HCT116 (cell line): ENCODE measurements at regions not wholly inside any gene's neighbourhood (a gene's known extent, or its start where the extent isn't known, plus 50 kb on each side); places are given as distances from the start of the nearest gene placed in this dataset.

Experiments
- ATAC-seq: fragments of 200-7000 bp; cut with Tn5 transposase; 2 replicates; pipeline ENCODE4 v1.9.1; 2020; ENCODE audit warnings: mild to moderate bottlenecking, moderate library complexity
- BruUV-seq: library from RNA; stranded (reverse); fragments of 400-500 nt; replicated peaks from 2 replicates; lab custom pipeline; 2021; lab: Mats Ljungman, UMichigan
- CTCF ChIA-PET: fragments of 300-600 bp; sonication (Branson Sonifier 250); formaldehyde crosslinking; loops from one replicate; lab custom pipeline; 2021; ENCODE audit warnings: antibody characterized with exemption; lab: Charles Lee
- POLR2A ChIA-PET: fragments of 300-600, 350-600 bp; sonication (Branson Sonifier 250); formaldehyde crosslinking; loops from one replicate; lab custom pipeline; 2021; ENCODE audit warnings: antibody characterized with exemption; lab: Charles Lee
- RAD21 ChIA-PET, 2 experiments: fragments of 300-600 bp; sonication (Branson Sonifier 250); formaldehyde crosslinking; loops; one replicate each; lab custom pipeline; 2023; ENCODE audit warnings: low total read pairs in 2 of 2; ENCODE audit not compliant: uncharacterized antibody in 2 of 2, unreplicated experiment in 2 of 2, low non-redundant PET in 1 of 2; lab: Charles Lee
- DNase-seq: peaks from one replicate; pipeline ENCODE4 v3.0.0-alpha.2; 2010; ENCODE audit warnings: low read depth, low spot score
- H2AFZ ChIP-seq: fragments of 200-600 bp; shearing (Covaris generic), sonication (generic); 2 replicates; pipeline ENCODE4 v1.6.1; 2017; ENCODE audit warnings: low read depth, mixed run types, mixed read lengths, antibody characterized with exemption, low read length; ENCODE audit not compliant: poor library complexity, severe bottlenecking
- H3K27ac ChIP-seq: 2 replicates; pipeline ENCODE4 v1.5.1; 2012; ENCODE audit warnings: low read depth, low read length
- H3K27me3 ChIP-seq: fragments of 200-600 bp; sonication (generic); 2 replicates; pipeline ENCODE4 v1.6.1; 2016; ENCODE audit warnings: mixed run types, low read length, mixed read lengths; ENCODE audit not compliant: insufficient read depth
- H3K36me3 ChIP-seq, 2 experiments: fragments of 200-500 bp in 1 of 2; fragments of 200-600 bp in 1 of 2; sonication (Bioruptor generic) in 1 of 2; sonication (generic) in 1 of 2; 2 replicates each; pipeline versions ENCODE4 v1.5.1 to v1.6.1; 2014 to 2016; ENCODE audit warnings: low read length in 2 of 2, inconsistent platforms in 1 of 2, mixed read lengths in 1 of 2, mixed run types in 1 of 2; ENCODE audit not compliant: insufficient read depth in 2 of 2, control insufficient read depth in 1 of 2
- H3K4me1 ChIP-seq, 2 experiments: fragments of 200-600 bp in 1 of 2; sonication (generic) in 1 of 2; 2 replicates each; pipeline versions ENCODE4 v1.5.1 to v1.6.1; 2012 to 2017; ENCODE audit warnings: low read length in 2 of 2, inconsistent platforms in 1 of 2, mild to moderate bottlenecking in 1 of 2, mixed read lengths in 1 of 2, mixed run types in 1 of 2, moderate library complexity in 1 of 2; ENCODE audit not compliant: insufficient read depth in 2 of 2, control insufficient read depth in 1 of 2
- H3K4me2 ChIP-seq: fragments of 200-600 bp; sonication (generic); 2 replicates; pipeline ENCODE4 v1.6.1; 2017; ENCODE audit warnings: mixed run types, low read length, mixed read lengths
- H3K4me3 ChIP-seq, 2 experiments: fragments of 200-600 bp in 1 of 2; sonication (generic) in 1 of 2; replicated peaks in 1 of 2; 2 replicates each; pipeline ENCODE4 v1.5.1; 2011 to 2016; ENCODE audit warnings: low read length in 2 of 2, control low read depth in 1 of 2, low read depth in 1 of 2, mild to moderate bottlenecking in 1 of 2, mixed read lengths in 1 of 2, mixed run types in 1 of 2
- H3K79me2 ChIP-seq: fragments of 200-600 bp; sonication (generic); 2 replicates; pipeline ENCODE4 v1.6.1; 2017; ENCODE audit warnings: mild to moderate bottlenecking, mixed run types, low read length, moderate library complexity, mixed read lengths; ENCODE audit not compliant: insufficient read depth
- H3K9ac ChIP-seq: fragments of 200-600 bp; sonication (generic); 2 replicates; pipeline ENCODE4 v1.6.1; 2016; ENCODE audit warnings: low read length, mixed read lengths
- H3K9me2 ChIP-seq: fragments of 200-600 bp; sonication (generic), shearing (Covaris generic); 2 replicates; pipeline ENCODE4 v1.6.1; 2017; ENCODE audit warnings: mixed run types, mild to moderate bottlenecking, moderate library complexity; ENCODE audit not compliant: insufficient read depth
- H3K9me3 ChIP-seq, 2 experiments: fragments of 200-500 bp in 1 of 2; fragments of 200-600 bp in 1 of 2; sonication (Bioruptor generic) in 1 of 2; sonication (generic) in 1 of 2; 2 replicates each; pipeline ENCODE4 v1.6.1; 2014 to 2017; ENCODE audit warnings: low read length in 2 of 2, mixed read lengths in 2 of 2, inconsistent platforms in 1 of 2, low read depth in 1 of 2, mild to moderate bottlenecking in 1 of 2, mixed run types in 1 of 2, moderate library complexity in 1 of 2; ENCODE audit not compliant: control insufficient read depth in 1 of 2, insufficient read depth in 1 of 2
- H4K20me1 ChIP-seq: fragments of 200-600 bp; sonication (generic), shearing (Covaris generic); 2 replicates; pipeline ENCODE4 v1.6.1; 2017; ENCODE audit warnings: mixed run types, mild to moderate bottlenecking, moderate library complexity; ENCODE audit not compliant: insufficient read depth
- ELF1 ChIP-seq: IDR thresholded peaks from 2 replicates; pipeline ENCODE4 v1.6.1; 2012; ENCODE audit warnings: low read depth, borderline replicate concordance
- EZH2phosphoT487 ChIP-seq: fragments of 200-600 bp; IDR thresholded peaks from 2 replicates; pipeline ENCODE4 v1.6.1; 2018; ENCODE audit warnings: antibody characterized with exemption, borderline replicate concordance
- FOSL1 ChIP-seq: IDR thresholded peaks from 2 replicates; pipeline ENCODE4 v1.6.1; 2012; ENCODE audit warnings: low read depth
- POLR2A ChIP-seq: IDR thresholded peaks from 2 replicates; pipeline ENCODE4 v1.7.0; 2011; ENCODE audit warnings: borderline replicate concordance; ENCODE audit not compliant: insufficient read depth, insufficient read length; ENCODE audit errors: extremely low read depth
- POLR2AphosphoS5 ChIP-seq: IDR thresholded peaks from 2 replicates; pipeline ENCODE4 v1.6.1; 2011; ENCODE audit warnings: mild to moderate bottlenecking, low read depth, low read length, moderate library complexity
- SIN3A ChIP-seq: IDR thresholded peaks from 2 replicates; pipeline ENCODE4 v1.6.1; 2012; ENCODE audit warnings: low read depth
- ZNF274 ChIP-seq: fragments of 200-500 bp; sonication (Bioruptor generic); IDR thresholded peaks from 2 replicates; pipeline ENCODE4 v1.6.1; 2014; ENCODE audit warnings: mild to moderate bottlenecking, low read depth, low read length, inconsistent platforms
- intact Hi-C: fragments of 100-400 bp; cut with micrococcal nuclease; formaldehyde crosslinking; loops from 2 replicates; pipeline ENCODE4 v1.10.0; 2022
- TF ChIP-seq, protein P1 (sequence below): IDR thresholded peaks from 2 replicates; pipeline ENCODE4 v1.6.1; 2012
- TF ChIP-seq, protein P2 (sequence below): IDR thresholded peaks from 2 replicates; pipeline ENCODE4 v1.6.1; 2012

DNA sequence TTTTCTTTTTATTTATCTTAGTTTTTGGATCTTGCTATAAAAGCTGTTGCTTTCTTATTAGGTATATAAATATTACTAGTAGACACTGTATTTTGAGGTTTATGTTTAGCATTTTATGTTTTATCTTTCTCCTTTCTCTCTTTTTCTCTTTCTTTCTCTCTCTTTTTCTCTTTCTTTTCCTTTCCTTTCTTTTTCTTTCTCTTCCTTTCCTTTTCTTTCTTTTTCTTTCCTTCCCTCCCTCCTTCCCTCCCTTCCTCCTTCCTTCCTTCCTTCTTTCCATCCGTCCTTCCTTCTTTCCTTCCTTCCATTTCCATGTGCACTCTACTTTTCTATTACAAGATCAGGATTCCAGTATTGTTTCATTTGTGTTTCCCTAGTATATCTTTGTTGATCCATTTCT, 814.8 kb downstream of the KCNJ3 start:
- intact Hi-C loops, result no loop called here
- no peak for DNase-seq
- CTCF ChIA-PET, result no interaction called here
- Histone ChIP-seq H3K36me3 (no peaks in the 10 kb centered on the region), H3K27ac (no peak overlapping the region), H3K4me3 (no peak overlapping the region), H3K9me3 (no peaks in the 10 kb centered on the region), H3K4me2 (no peak overlapping the region), H3K79me2 (no peaks in the 10 kb centered on the region), H3K9ac (no peak overlapping the region), H3K27me3 (no peaks in the 10 kb centered on the region), H2AFZ (no peak overlapping the region), H3K9me2 (no peaks in the 10 kb centered on the region), H3K4me1 (no peaks in the 10 kb centered on the region), H4K20me1 (no peaks in the 10 kb centered on the region)
- RAD21 ChIA-PET, result no interaction called here
- no TSS peak for BruUV-seq
- no peak for ATAC-seq
- POLR2A ChIA-PET, result no interaction called here
- no peak for TF ChIP-seq ELF1
- no peak for TF ChIP-seq SIN3A
- no peak for TF ChIP-seq POLR2A
- no peak for TF ChIP-seq FOSL1
- TF ChIP-seq EZH2phosphoT487, result no peak
- TF ChIP-seq ZNF274, result no peak

DNA sequence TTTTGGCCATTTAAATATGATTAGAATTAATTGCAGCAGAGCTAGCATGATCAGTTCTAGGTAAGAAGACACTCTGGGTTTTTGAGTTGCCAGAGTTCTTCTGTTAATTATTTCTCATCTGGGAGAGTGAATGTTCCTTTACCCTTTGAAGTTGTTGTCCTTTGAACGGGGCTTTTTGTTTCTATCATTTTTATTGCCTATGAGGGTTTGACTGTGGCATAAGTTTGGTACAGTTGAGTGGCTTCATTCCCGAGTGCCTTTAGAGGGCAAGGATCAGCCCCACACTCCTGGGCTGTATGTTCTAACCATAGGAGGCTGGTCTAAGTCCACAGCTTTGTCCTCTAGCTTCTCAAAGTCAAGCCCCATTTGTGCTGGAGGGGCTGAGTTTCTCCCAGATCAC, 804.3 kb downstream of the KCNJ3 start:
- RAD21 ChIA-PET, result no interaction called here
- H3K27me3 ChIP-seq, result no peaks in the 10 kb centered on the region
- H3K9ac ChIP-seq, result no peak overlapping the region
- no peak overlapping the region for H3K27ac ChIP-seq
- H3K9me3 ChIP-seq, result peaks cover 0 to 4% of the 10 kb centered on the region in 2 experiments; a peak in 1 of 4 replicates
- DNase-seq (no peak), ATAC-seq (no peak)
- H2AFZ ChIP-seq, result no peak overlapping the region
- no TSS peak for BruUV-seq
- H3K36me3 ChIP-seq, result no peaks in the 10 kb centered on the region
- TF ChIP-seq EZH2phosphoT487 (no peak), POLR2A (no peak), FOSL1 (no peak), POLR2AphosphoS5 (no peak)
- TF ChIP-seq, protein P1, sequence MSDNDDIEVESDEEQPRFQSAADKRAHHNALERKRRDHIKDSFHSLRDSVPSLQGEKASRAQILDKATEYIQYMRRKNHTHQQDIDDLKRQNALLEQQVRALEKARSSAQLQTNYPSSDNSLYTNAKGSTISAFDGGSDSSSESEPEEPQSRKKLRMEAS, result no peak
- TF ChIP-seq, protein P2, sequence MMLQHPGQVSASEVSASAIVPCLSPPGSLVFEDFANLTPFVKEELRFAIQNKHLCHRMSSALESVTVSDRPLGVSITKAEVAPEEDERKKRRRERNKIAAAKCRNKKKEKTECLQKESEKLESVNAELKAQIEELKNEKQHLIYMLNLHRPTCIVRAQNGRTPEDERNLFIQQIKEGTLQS, result no peak
- no peak overlapping the region for H3K4me2 ChIP-seq
- H3K79me2 ChIP-seq, result no peaks in the 10 kb centered on the region
- CTCF ChIA-PET, result no interaction called here
- no peaks in the 10 kb centered on the region for H3K9me2 ChIP-seq
- POLR2A ChIA-PET, result no interaction called here
- no peak overlapping the region for H3K4me3 ChIP-seq
- no peaks in the 10 kb centered on the region for H3K4me1 ChIP-seq
- H4K20me1 ChIP-seq, result no peaks in the 10 kb centered on the region
- intact Hi-C loops, result no loop called here
